Peyer's patch (tissue), 4 donors: ENCODE measurements at regions not wholly inside any gene's neighbourhood (a gene's known extent, or its start where the extent isn't known, plus 50 kb on each side); places are given as distances from the start of the nearest gene placed in this dataset.

ENCODE experiments used
- CTCF ChIP-seq, 6 experiments: fragments of 450-650 bp in 4 of 6; fragments of 200-600 bp in 2 of 6; sonication (generic) in 1 of 6; IDR thresholded peaks; one replicate each; pipeline ENCODE4 v1.5.1; 2017 to 2019; ENCODE audit warnings: antibody characterized with exemption in 6 of 6, mild to moderate bottlenecking in 3 of 6, moderate library complexity in 1 of 6
- POLR2A ChIP-seq, 2 donors: fragments of 450-650 bp; IDR thresholded peaks; one replicate each; pipeline ENCODE4 v1.5.1; 2017; ENCODE audit warnings: antibody characterized with exemption in 2 of 2, mild to moderate bottlenecking in 2 of 2, moderate library complexity in 2 of 2

GRCh38 chr3:72582963-72583362, 265.3 kb downstream of the SHQ1 start:
- TF ChIP-seq CTCF (IDR thresholded peaks at IDR 0.05) (no peak), POLR2A (IDR thresholded peaks at IDR 0.05) (no peak)
